Mesendoderm (in vitro differentiated cells): ENCODE measurements at regions not wholly inside any gene's neighbourhood (a gene's known extent, or its start where the extent isn't known, plus 50 kb on each side); places are given as distances from the start of the nearest gene placed in this dataset.

Experiments used
- DNase-seq: peaks from one replicate; pipeline ENCODE4 v3.0.0; 2013
- H2AK5ac ChIP-seq: 2 replicates; pipeline ENCODE4 v1.6.1; 2013; ENCODE audit warnings: low read length, inconsistent platforms
- H2BK120ac ChIP-seq: 2 replicates; pipeline ENCODE4 v1.6.1; 2013; ENCODE audit warnings: low read depth, mild to moderate bottlenecking, low read length, moderate library complexity, mixed read lengths
- H2BK15ac ChIP-seq: replicated peaks from 2 replicates; pipeline ENCODE4 v1.6.1; 2013; ENCODE audit warnings: low read depth, mild to moderate bottlenecking, moderate library complexity
- H2BK5ac ChIP-seq: 2 replicates; pipeline ENCODE4 v1.6.1; 2013; ENCODE audit warnings: low read length, inconsistent platforms
- H3K18ac ChIP-seq: 2 replicates; pipeline ENCODE4 v1.6.1; 2013; ENCODE audit warnings: mild to moderate bottlenecking, low read length, mixed read lengths
- H3K23ac ChIP-seq: one replicate; pipeline ENCODE4 v1.6.1; 2013; ENCODE audit warnings: low read length
- H3K27ac ChIP-seq: 2 replicates; pipeline ENCODE4 v1.5.1; 2013; ENCODE audit warnings: low read depth, mild to moderate bottlenecking, inconsistent platforms, low read length, moderate library complexity
- H3K27me3 ChIP-seq: 2 replicates; pipeline ENCODE4 v1.6.1; 2013; ENCODE audit warnings: low read length, control low read depth, mild to moderate bottlenecking, inconsistent platforms; ENCODE audit not compliant: insufficient read depth, poor library complexity
- H3K36me3 ChIP-seq: 2 replicates; pipeline ENCODE4 v1.6.1; 2013; ENCODE audit warnings: low read length, inconsistent platforms; ENCODE audit not compliant: control insufficient read depth, insufficient read depth
- H3K4ac ChIP-seq: one replicate; pipeline ENCODE4 v1.6.1; 2013; ENCODE audit warnings: low read depth, mild to moderate bottlenecking, low read length, moderate library complexity
- H3K4me1 ChIP-seq: 2 replicates; pipeline ENCODE4 v1.6.1; 2013; ENCODE audit warnings: low read depth, low read length, inconsistent platforms; ENCODE audit not compliant: control insufficient read depth
- H3K4me2 ChIP-seq: 2 replicates; pipeline ENCODE4 v1.6.1; 2013; ENCODE audit warnings: low read length
- H3K4me3 ChIP-seq: 2 replicates; pipeline ENCODE4 v1.5.1; 2013; ENCODE audit warnings: mild to moderate bottlenecking, low read length
- H3K56ac ChIP-seq: one replicate; pipeline ENCODE4 v1.6.1; 2013; ENCODE audit warnings: low read length
- H3K79me1 ChIP-seq: 2 replicates; pipeline ENCODE4 v1.6.1; 2013; ENCODE audit warnings: low read length, inconsistent platforms
- H3K79me2 ChIP-seq: 2 replicates; pipeline ENCODE4 v1.6.1; 2013; ENCODE audit warnings: mild to moderate bottlenecking, low read length; ENCODE audit not compliant: control insufficient read depth, insufficient read depth
- H3K9ac ChIP-seq: 2 replicates; pipeline ENCODE4 v1.6.1; 2013; ENCODE audit warnings: low read length, inconsistent platforms
- H4K5ac ChIP-seq: one replicate; pipeline ENCODE4 v1.6.1; 2013; ENCODE audit warnings: low read length
- H4K8ac ChIP-seq: one replicate; pipeline ENCODE4 v1.6.1; 2013; ENCODE audit warnings: low read depth, mild to moderate bottlenecking, control low read depth, low read length, moderate library complexity
- WGBS: extraction: QIAGEN DNeasy Blood & Tissue Kit; methylation state at CpG from one replicate; pipeline ENCODE4 v1.1.7; 2013; ENCODE audit warnings: low lambda C conversion rate, missing lambda C conversion rate; ENCODE audit not compliant: insufficient coverage; ENCODE audit errors: extremely low coverage; 5-methylcytosine and 5-hydroxymethylcytosine counted together

- no CpG with 5 or more reads among the region's 1 CpG for WGBS
- Histone ChIP-seq H3K9ac (no peak overlapping the region), H4K8ac (no peak overlapping the region), H3K36me3 (no peaks in the 10 kb centered on the region), H3K4me1 (no peaks in the 10 kb centered on the region), H3K79me2 (no peaks in the 10 kb centered on the region), H4K5ac (no peak overlapping the region), H3K27ac (no peak overlapping the region), H3K79me1 (no peaks in the 10 kb centered on the region), H2BK5ac (no peak overlapping the region), H3K27me3 (no peaks in the 10 kb centered on the region), H3K56ac (no peak overlapping the region), H3K4me2 (no peak overlapping the region), H2AK5ac (no peak overlapping the region), H2BK120ac (no peak overlapping the region), H3K4ac (no peak overlapping the region), H3K18ac (no peak overlapping the region), H2BK15ac (no peak overlapping the region), H3K23ac (no peak overlapping the region), H3K4me3 (no peak overlapping the region)
- DNase-seq: no peak
These were observed 474.4 kb upstream of the NR5A2 start for GRCh38 chr1:199553104-199553503.

- no peaks in the 10 kb centered on the region for H3K4me1 ChIP-seq
- no peak overlapping the region for H3K4ac ChIP-seq
- H2BK5ac ChIP-seq: no peak overlapping the region
- no peak overlapping the region for H2BK120ac ChIP-seq
- no peak overlapping the region for H3K4me3 ChIP-seq
- no peaks in the 10 kb centered on the region for H3K36me3 ChIP-seq
- no peak overlapping the region for H3K27ac ChIP-seq
- no CpG with 5 or more reads among the region's 2 CpGs for WGBS
- H4K5ac ChIP-seq: no peak overlapping the region
- H2BK15ac ChIP-seq: no peak overlapping the region
- H3K23ac ChIP-seq: no peak overlapping the region
- no peak overlapping the region for H4K8ac ChIP-seq
- H2AK5ac ChIP-seq: no peak overlapping the region
- no peaks in the 10 kb centered on the region for H3K79me2 ChIP-seq
- H3K79me1 ChIP-seq: no peaks in the 10 kb centered on the region
- DNase-seq: no peak
- H3K4me2 ChIP-seq: no peak overlapping the region
- H3K27me3 ChIP-seq: no peaks in the 10 kb centered on the region
- no peak overlapping the region for H3K18ac ChIP-seq
- H3K9ac ChIP-seq: no peak overlapping the region
- H3K56ac ChIP-seq: no peak overlapping the region
These were observed 466.2 kb upstream of the NR5A2 start for GRCh38 chr1:199561334-199561733.

- Histone ChIP-seq H3K56ac (no peak overlapping the region), H3K9ac (no peak overlapping the region), H3K23ac (no peak overlapping the region), H3K27ac (no peak overlapping the region), H2AK5ac (no peak overlapping the region), H2BK5ac (no peak overlapping the region), H4K8ac (no peak overlapping the region), H3K4me1 (no peaks in the 10 kb centered on the region), H2BK120ac (no peak overlapping the region), H3K4me2 (no peak overlapping the region), H3K4ac (no peak overlapping the region), H4K5ac (no peak overlapping the region), H2BK15ac (no peak overlapping the region), H3K79me2 (no peaks in the 10 kb centered on the region), H3K4me3 (no peak overlapping the region), H3K27me3 (no peaks in the 10 kb centered on the region), H3K79me1 (no peaks in the 10 kb centered on the region), H3K36me3 (no peaks in the 10 kb centered on the region), H3K18ac (no peak overlapping the region)
- WGBS: no CpG with 5 or more reads among the region's 5 CpGs
- no peak for DNase-seq
These were observed 454.5 kb upstream of the NR5A2 start for GRCh38 chr1:199573047-199573446.

- Histone ChIP-seq H4K5ac (no peak overlapping the region), H2BK5ac (no peak overlapping the region), H3K4me3 (no peak overlapping the region), H3K56ac (no peak overlapping the region), H3K79me1 (no peaks in the 10 kb centered on the region), H2AK5ac (no peak overlapping the region), H3K36me3 (no peaks in the 10 kb centered on the region), H2BK15ac (no peak overlapping the region), H3K18ac (no peak overlapping the region), H3K27ac (no peak overlapping the region), H3K4ac (no peak overlapping the region), H3K9ac (no peak overlapping the region), H3K27me3 (no peaks in the 10 kb centered on the region), H3K79me2 (no peaks in the 10 kb centered on the region), H3K4me1 (no peaks in the 10 kb centered on the region), H4K8ac (no peak overlapping the region), H2BK120ac (no peak overlapping the region), H3K23ac (no peak overlapping the region), H3K4me2 (no peak overlapping the region)
- no CpG with 5 or more reads among the region's 2 CpGs for WGBS
- DNase-seq: no peak
These were observed 452.6 kb upstream of the NR5A2 start for GRCh38 chr1:199574950-199575349.

GRCh38 chr1:199580300-199580699 lies 447.2 kb upstream of the NR5A2 start:
- Histone ChIP-seq H3K9ac (no peak overlapping the region), H3K79me2 (no peaks in the 10 kb centered on the region), H3K4me1 (no peaks in the 10 kb centered on the region), H4K5ac (no peak overlapping the region), H3K18ac (no peak overlapping the region), H3K36me3 (no peaks in the 10 kb centered on the region), H3K4me3 (no peak overlapping the region), H2AK5ac (no peak overlapping the region), H2BK5ac (no peak overlapping the region), H3K79me1 (no peaks in the 10 kb centered on the region), H4K8ac (no peak overlapping the region), H2BK15ac (no peak overlapping the region), H3K27me3 (no peaks in the 10 kb centered on the region), H3K4me2 (no peak overlapping the region), H3K56ac (no peak overlapping the region), H3K27ac (no peak overlapping the region), H2BK120ac (no peak overlapping the region), H3K23ac (no peak overlapping the region), H3K4ac (no peak overlapping the region)
- no peak for DNase-seq
- WGBS: no CpG with 5 or more reads among the region's 3 CpGs

- Histone ChIP-seq H3K4me3 (no peak overlapping the region), H3K18ac (no peak overlapping the region), H3K4ac (no peak overlapping the region), H3K79me1 (no peaks in the 10 kb centered on the region), H3K36me3 (no peaks in the 10 kb centered on the region), H2BK15ac (no peak overlapping the region), H4K8ac (no peak overlapping the region), H2BK5ac (no peak overlapping the region), H3K56ac (no peak overlapping the region), H3K4me2 (no peak overlapping the region), H4K5ac (no peak overlapping the region), H3K27ac (no peak overlapping the region), H3K23ac (no peak overlapping the region), H3K27me3 (no peaks in the 10 kb centered on the region), H2BK120ac (no peak overlapping the region), H3K4me1 (no peaks in the 10 kb centered on the region), H3K9ac (no peak overlapping the region), H2AK5ac (no peak overlapping the region), H3K79me2 (no peaks in the 10 kb centered on the region)
- DNase-seq: no peak
These were observed 442.1 kb upstream of the NR5A2 start for GRCh38 chr1:199585392-199585791.
